ENCODE measurements at regions not wholly inside any gene's neighbourhood (a gene's known extent, or its start where the extent isn't known, plus 50 kb on each side); places are given as distances from the start of the nearest gene placed in this dataset.

- no peak overlapping the region for H3K27ac ChIP-seq (ENCODE audit: low read depth, low read length)
- H3K4me3 ChIP-seq (ENCODE audit: low read depth, low read length) = no peak overlapping the region
- POLR2A ChIA-PET = no interaction called here
- TF ChIP-seq, protein P1, sequence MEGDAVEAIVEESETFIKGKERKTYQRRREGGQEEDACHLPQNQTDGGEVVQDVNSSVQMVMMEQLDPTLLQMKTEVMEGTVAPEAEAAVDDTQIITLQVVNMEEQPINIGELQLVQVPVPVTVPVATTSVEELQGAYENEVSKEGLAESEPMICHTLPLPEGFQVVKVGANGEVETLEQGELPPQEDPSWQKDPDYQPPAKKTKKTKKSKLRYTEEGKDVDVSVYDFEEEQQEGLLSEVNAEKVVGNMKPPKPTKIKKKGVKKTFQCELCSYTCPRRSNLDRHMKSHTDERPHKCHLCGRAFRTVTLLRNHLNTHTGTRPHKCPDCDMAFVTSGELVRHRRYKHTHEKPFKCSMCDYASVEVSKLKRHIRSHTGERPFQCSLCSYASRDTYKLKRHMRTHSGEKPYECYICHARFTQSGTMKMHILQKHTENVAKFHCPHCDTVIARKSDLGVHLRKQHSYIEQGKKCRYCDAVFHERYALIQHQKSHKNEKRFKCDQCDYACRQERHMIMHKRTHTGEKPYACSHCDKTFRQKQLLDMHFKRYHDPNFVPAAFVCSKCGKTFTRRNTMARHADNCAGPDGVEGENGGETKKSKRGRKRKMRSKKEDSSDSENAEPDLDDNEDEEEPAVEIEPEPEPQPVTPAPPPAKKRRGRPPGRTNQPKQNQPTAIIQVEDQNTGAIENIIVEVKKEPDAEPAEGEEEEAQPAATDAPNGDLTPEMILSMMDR (IDR thresholded peaks at IDR 0.05; ENCODE audit: low read depth, low read length) = no peak
- H3K9me3 ChIP-seq (ENCODE audit: control insufficient read depth, insufficient read depth, low read length) = no peaks in the 10 kb centered on the region
- CTCF ChIA-PET = interaction anchor here (2.7 kb wide), 1 partner anchor 14 kb away, joined by 7 read pairs; no protein-coding TSS in a partner anchor
- no peak for DNase-seq (ENCODE audit: low read depth, low spot score)
- peaks cover 15% of the 10 kb centered on the region for H3K27me3 ChIP-seq (ENCODE audit: control insufficient read depth, insufficient read depth, low read length)
These were observed 99.3 kb upstream of the SYT13 start for GRCh38 chr11:45385423-45385822.

GRCh38 chr11:45384711-45385241, 98.6 kb upstream of the SYT13 start:
- POLR2A ChIA-PET = no interaction called here
- Histone ChIP-seq H3K27me3 (ENCODE audit: control insufficient read depth, insufficient read depth, low read length) (peaks cover 15% of the 10 kb centered on the region), H3K9me3 (ENCODE audit: control insufficient read depth, insufficient read depth, low read length) (no peaks in the 10 kb centered on the region), H3K27ac (ENCODE audit: low read depth, low read length) (no peak overlapping the region), H3K4me3 (ENCODE audit: low read depth, low read length) (no peak overlapping the region)
- CTCF ChIA-PET = interaction anchor here (1.0 to 2.7 kb wide), 3 partner anchors 14 to 387 kb away, joined by 3 to 7 read pairs (median 3); no protein-coding TSS in a partner anchor
- no peak for DNase-seq (ENCODE audit: low read depth, low spot score)
- TF ChIP-seq, protein P1 (IDR thresholded peaks at IDR 0.05; ENCODE audit: low read depth, low read length) = no peak

- ChIA-PET POLR2A (no interaction called here), CTCF (interaction anchor here (1.0 to 1.1 kb wide), 2 partner anchors 271 to 388 kb away, joined by 3 read pairs; no protein-coding TSS in a partner anchor)
- Histone ChIP-seq H3K27ac (ENCODE audit: low read depth, low read length) (no peak overlapping the region), H3K9me3 (ENCODE audit: control insufficient read depth, insufficient read depth, low read length) (no peaks in the 10 kb centered on the region), H3K4me3 (ENCODE audit: low read depth, low read length) (no peak overlapping the region), H3K27me3 (ENCODE audit: control insufficient read depth, insufficient read depth, low read length) (peaks cover 12% of the 10 kb centered on the region)
- TF ChIP-seq, protein P1 (IDR thresholded peaks at IDR 0.05; ENCODE audit: low read depth, low read length) = no peak
- no peak for DNase-seq (ENCODE audit: low read depth, low spot score)
These were observed 97.9 kb upstream of the SYT13 start for GRCh38 chr11:45384016-45384415.

DNA sequence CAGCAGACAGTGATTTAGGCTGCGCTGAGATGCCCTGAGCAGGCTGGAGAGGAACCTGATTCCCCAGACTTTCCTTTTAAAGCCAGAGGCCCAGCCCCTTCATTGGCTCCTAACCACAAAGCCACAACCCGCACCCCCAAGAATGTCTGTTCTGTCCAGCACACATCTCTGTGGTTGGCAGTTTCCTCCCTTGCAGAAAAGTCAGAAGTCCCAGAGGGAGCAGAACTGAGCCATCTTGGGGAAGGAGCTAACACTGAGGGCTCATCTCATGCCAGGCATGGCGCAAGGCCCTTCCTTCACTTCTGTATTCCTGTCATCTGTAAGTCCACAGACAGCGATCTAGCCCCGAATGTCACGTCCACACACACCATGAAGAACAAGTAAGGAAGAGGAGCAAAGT, 97.1 kb upstream of the SYT13 start:
- ChIA-PET POLR2A (no interaction called here), CTCF (interaction anchor here (1.5 kb wide), 1 partner anchor 12 kb away, joined by 7 read pairs; no protein-coding TSS in a partner anchor)
- no peak for DNase-seq (ENCODE audit: low read depth, low spot score)
- no peak overlapping the region for H3K4me3 ChIP-seq (ENCODE audit: low read depth, low read length)
- TF ChIP-seq, protein P1 (IDR thresholded peaks at IDR 0.05; ENCODE audit: low read depth, low read length) = no peak
- H3K27me3 ChIP-seq (ENCODE audit: control insufficient read depth, insufficient read depth, low read length) = peaks cover 12% of the 10 kb centered on the region
- no peak overlapping the region for H3K27ac ChIP-seq (ENCODE audit: low read depth, low read length)
- H3K9me3 ChIP-seq (ENCODE audit: control insufficient read depth, insufficient read depth, low read length) = no peaks in the 10 kb centered on the region

GRCh38 chr11:45382133-45382878, 96.2 kb upstream of the SYT13 start:
- CTCF ChIA-PET = interaction anchor here (1.5 kb wide), 1 partner anchor 11 kb away, joined by 7 read pairs; no protein-coding TSS in a partner anchor
- Histone ChIP-seq H3K4me3 (ENCODE audit: low read depth, low read length) (no peak overlapping the region), H3K27ac (ENCODE audit: low read depth, low read length) (no peak overlapping the region), H3K9me3 (ENCODE audit: control insufficient read depth, insufficient read depth, low read length) (no peaks in the 10 kb centered on the region), H3K27me3 (ENCODE audit: control insufficient read depth, insufficient read depth, low read length) (peaks cover 8% of the 10 kb centered on the region)
- TF ChIP-seq, protein P1 (IDR thresholded peaks at IDR 0.05; ENCODE audit: low read depth, low read length) = no peak
- POLR2A ChIA-PET = no interaction called here
- no peak for DNase-seq (ENCODE audit: low read depth, low spot score)
